Motor neuron (in vitro differentiated cells): ENCODE measurements at regions not wholly inside any gene's neighbourhood (a gene's known extent, or its start where the extent isn't known, plus 50 kb on each side); places are given as distances from the start of the nearest gene placed in this dataset.
A peak's percentile ranks its signal among the peaks of the same experiment; 100 is the strongest.
"Not testable (repeated sequence)": the region's sequence is repeated elsewhere in the genome, so short reads cannot be mapped to it uniquely, and the experiment has no call there.

Experiments used
- ATAC-seq, 8 experiments: fragments of 200-7000 bp; cut with Tn5 transposase; replicated peaks in 6 of 8; 2 replicates each; pipeline ENCODE4 v1.8.0; 2021; ENCODE audit warnings: mild to moderate bottlenecking in 8 of 8, moderate library complexity in 8 of 8
- H3K27ac ChIP-seq, 2 donors: fragments of 250-450 bp; sonication (Bioruptor Pico); 2 replicates each; pipeline ENCODE4 v1.9.0; 2021; ENCODE audit warnings: antibody characterized with exemption in 2 of 2, mild to moderate bottlenecking in 2 of 2, moderate library complexity in 1 of 2
- H3K4me1 ChIP-seq, 2 donors: fragments of 250-450 bp; sonication (Bioruptor Pico); replicated peaks in 1 of 2; 2 replicates each; pipeline ENCODE4 v1.6.1; 2021; ENCODE audit warnings: antibody characterized with exemption in 2 of 2, mild to moderate bottlenecking in 2 of 2, moderate library complexity in 1 of 2
- H3K4me3 ChIP-seq, 5 donors: fragments of 250-450 bp; sonication (Bioruptor Pico); 2 replicates each; pipeline ENCODE4 v1.9.0; 2021; ENCODE audit warnings: antibody characterized with exemption in 5 of 5, mild to moderate bottlenecking in 5 of 5, moderate library complexity in 4 of 5
- WGBS, 10 experiments: fragments of 450-650 bp; shearing (Covaris generic); methylation state at CpG; one replicate each; pipeline ENCODE4 v1.0.0; 2022; 5-methylcytosine and 5-hydroxymethylcytosine counted together
- in situ Hi-C, 9 experiments: fragments of 400-800 bp; cut with MboI; loops; one replicate each; pipeline ENCODE4 v1.15.0; 2021; ENCODE audit warnings: low sequenced_read_pairs in 9 of 9, low pct_unique_long_range_greater_than_20kb in 2 of 9; ENCODE audit not compliant: unreplicated experiment in 9 of 9

DNA sequence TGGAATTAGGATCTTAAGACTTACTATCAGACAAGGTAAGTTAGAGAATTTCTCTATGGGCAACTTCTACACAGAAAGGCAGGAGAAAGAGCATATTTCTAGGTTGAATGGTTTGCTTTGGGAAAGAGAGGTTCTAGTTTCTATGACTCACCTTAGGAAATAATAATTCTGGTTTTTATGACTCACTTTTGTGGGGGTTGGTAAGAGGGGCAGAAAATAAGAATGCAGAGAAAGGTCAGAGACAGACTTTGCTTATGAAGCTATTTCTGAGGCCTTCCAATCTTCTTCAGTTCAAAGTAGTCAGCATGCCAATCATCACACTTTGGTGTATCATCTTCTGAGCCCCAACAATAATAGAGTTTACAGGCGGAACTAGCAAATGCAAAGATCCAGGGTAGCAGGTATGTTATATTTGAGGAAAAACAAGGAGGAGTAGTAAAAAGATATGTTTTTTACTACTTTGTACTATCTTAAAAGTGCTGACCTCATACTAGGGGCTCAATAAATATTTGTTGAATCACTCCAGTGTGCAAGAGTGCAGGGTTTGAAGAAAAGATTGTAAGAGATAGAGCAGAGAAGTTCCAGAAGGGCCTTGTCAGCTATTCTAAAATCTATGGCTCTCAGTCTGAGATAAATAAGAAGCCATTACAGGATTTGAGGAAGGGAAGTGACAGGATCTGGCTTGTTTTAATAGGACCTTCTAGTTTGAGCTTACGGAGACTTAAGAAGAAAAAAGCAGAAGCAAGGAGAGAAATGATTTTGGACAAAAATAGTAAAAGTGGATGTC lies 56.7 kb upstream of the LRFN5 start:
- in situ Hi-C loops = no loop called here
- WGBS, 10 experiments = 26 to 100% (median 88%) methylated on average over 1 to 2 of the region's 2 CpGs
- Histone ChIP-seq H3K4me3 (no peak overlapping the region), H3K27ac (no peak overlapping the region), H3K4me1 (no peaks in the 10 kb centered on the region)
- no peak for ATAC-seq

- ATAC-seq = peak in 2 of 8 experiments; percentile 25 to 41
- in situ Hi-C loops = no loop called here
- 11 to 100% (median 91%) methylated on average over 1 to 2 of the region's 2 CpGs for WGBS, 10 experiments
- Histone ChIP-seq H3K4me3 (no peak overlapping the region), H3K4me1 (no peaks in the 10 kb centered on the region), H3K27ac (no peak overlapping the region)
Measured at GRCh38 chr14:41549282-41549681, 57.4 kb upstream of the LRFN5 start.

DNA sequence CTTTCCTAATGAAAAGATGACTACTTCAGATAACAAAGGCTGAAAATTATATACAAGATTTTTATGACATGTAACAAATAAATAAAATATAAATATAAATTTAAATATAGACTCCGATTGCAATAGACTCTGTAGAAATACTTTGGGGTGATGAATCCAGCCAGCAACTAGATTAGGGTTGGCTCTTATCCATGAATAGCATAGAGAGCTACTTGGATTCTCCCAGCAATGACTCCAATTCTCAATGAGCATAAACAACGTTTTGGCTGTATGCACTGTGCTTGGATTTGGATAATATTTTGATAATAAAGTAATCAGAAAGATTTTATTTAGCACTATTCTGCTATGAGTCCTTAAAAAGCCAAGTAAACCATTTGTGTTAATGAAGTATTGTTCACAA lies 58.0 kb upstream of the LRFN5 start:
- no peak overlapping the region for H3K27ac ChIP-seq
- no peak overlapping the region for H3K4me3 ChIP-seq
- no peaks in the 10 kb centered on the region for H3K4me1 ChIP-seq
- in situ Hi-C loops = no loop called here
- 13 to 90% (median 71%) methylated on average over 1 to 2 of the region's 2 CpGs; no CpG with 5 or more reads in 1 of the 10 experiments for WGBS, 10 experiments
- no peak for ATAC-seq

GRCh38 chr14:41541333-41541732 lies 65.3 kb upstream of the LRFN5 start:
- no peak for ATAC-seq
- no peak overlapping the region for H3K27ac ChIP-seq
- WGBS, 10 experiments = 0 to 100% (median 98%) methylated on average over 1 to 2 of the region's 3 CpGs; no CpG with 5 or more reads in 2 of the 10 experiments
- in situ Hi-C loops = no loop called here
- no peak overlapping the region for H3K4me3 ChIP-seq
- no peaks in the 10 kb centered on the region for H3K4me1 ChIP-seq

DNA sequence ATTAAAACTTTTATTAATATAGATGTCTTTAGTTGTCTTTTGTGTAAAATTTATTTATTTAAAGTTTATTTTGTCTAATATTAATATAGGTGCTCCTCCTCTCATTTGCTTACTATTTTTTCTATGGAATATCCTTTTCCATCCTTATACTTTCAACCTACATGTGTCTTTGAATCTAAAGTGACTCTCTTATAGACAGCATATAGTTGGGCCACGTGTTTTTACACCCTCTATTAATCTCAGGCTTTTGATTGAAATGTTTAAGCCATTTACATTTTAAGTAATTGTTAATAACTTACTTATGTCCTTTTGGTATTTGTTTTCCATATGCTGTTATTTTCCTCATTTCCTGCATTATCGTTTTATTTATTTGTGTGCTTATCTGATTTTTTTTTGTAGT lies 74.4 kb upstream of the LRFN5 start:
- ATAC-seq = no peak
- 3 to 100% (median 73%) methylated on average over 1 to 2 of the region's 2 CpGs for WGBS, 10 experiments
- in situ Hi-C loops = no loop called here
- no peak overlapping the region for H3K4me3 ChIP-seq
- no peak overlapping the region for H3K27ac ChIP-seq
- no peaks in the 10 kb centered on the region for H3K4me1 ChIP-seq

DNA sequence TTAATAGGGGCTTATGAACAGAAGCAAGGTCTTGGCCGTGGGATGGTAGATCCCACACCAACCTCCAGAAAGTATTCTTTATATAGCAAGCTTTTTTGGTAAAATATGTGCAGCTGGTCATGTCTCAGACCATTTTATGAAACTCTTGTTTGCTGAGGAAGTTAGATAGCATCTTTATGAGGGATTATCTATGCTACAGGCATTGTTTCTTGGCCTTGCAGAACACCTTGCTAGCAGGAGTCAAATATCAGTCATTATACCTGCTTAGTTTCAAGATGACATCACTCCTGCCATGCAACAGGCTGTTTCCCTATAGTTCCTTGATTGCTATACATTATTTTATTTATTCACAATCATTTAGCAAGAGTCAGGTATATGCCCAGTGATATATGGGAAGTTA lies 84.8 kb upstream of the LRFN5 start:
- H3K4me3 ChIP-seq = no peak overlapping the region
- in situ Hi-C loops = no loop called here
- WGBS, 10 experiments = 0% methylated on average over 1 of the region's 1 CpG; no CpG with 5 or more reads in 7 of the 10 experiments

GRCh38 chr14:41518030-41518429 lies 88.6 kb upstream of the LRFN5 start:
- ATAC-seq, H3K4me1 ChIP-seq, H3K4me3 ChIP-seq, H3K27ac ChIP-seq, in situ Hi-C loops: not testable (repeated sequence)
- WGBS, 10 experiments = no CpG with 5 or more reads among the region's 11 CpGs

More for the DNA sequence above, 84.8 kb upstream of the LRFN5 start:
- Histone ChIP-seq H3K27ac (no peak overlapping the region), H3K4me1 (peaks cover 0 to 2% of the 10 kb centered on the region in 2 donors)
- ATAC-seq = no peak

DNA sequence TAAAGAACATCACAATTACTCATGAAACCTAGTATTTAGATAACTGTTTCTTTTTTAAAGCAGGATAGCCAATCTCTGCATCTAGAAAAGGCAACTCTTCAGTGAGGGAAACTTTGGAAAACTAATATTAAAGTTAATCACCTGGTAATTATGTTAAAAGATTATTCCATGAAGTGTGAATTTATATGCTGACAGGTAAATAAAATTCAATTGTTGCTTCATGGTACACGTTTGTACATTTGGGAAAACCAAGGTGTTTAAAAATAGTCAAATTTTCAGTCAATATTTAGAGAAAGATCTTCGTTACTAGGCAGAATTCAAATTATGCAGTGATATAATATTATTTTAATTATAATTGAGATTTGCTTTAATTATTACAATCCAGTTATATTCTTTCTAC lies 100.1 kb upstream of the LRFN5 start:
- in situ Hi-C loops = no loop called here
- Histone ChIP-seq H3K4me1 (no peaks in the 10 kb centered on the region), H3K4me3 (no peak overlapping the region), H3K27ac (no peak overlapping the region)
- no peak for ATAC-seq
- WGBS, 10 experiments = 0 to 100% (median 62%) methylated on average over 1 to 2 of the region's 2 CpGs; no CpG with 5 or more reads in 2 of the 10 experiments

DNA sequence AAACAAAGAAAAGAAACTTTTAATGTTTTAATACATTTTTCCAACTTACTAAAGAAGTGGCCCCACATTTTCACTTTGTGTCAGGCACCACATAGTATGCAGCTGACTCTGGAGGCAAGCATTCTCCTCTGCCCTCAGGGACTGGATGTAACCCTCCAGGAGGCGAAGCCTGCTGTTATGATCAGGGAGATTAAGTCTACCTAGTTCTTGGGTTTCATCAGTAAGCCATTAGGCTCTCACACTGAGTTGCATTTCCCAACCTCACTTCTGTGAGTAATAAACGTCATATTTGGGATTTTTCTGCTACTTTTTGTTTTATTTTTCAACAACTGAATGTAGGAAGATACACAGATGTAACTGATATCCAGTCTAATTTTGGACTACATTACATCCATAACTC lies 101.2 kb upstream of the LRFN5 start:
- WGBS, 10 experiments = 0 to 100% (median 66%) methylated on average over 1 to 2 of the region's 2 CpGs; no CpG with 5 or more reads in 2 of the 10 experiments
- Histone ChIP-seq H3K27ac (no peak overlapping the region), H3K4me3 (no peak overlapping the region), H3K4me1 (no peaks in the 10 kb centered on the region)
- no peak for ATAC-seq
- in situ Hi-C loops = no loop called here

- in situ Hi-C loops = no loop called here
- WGBS, 10 experiments = 21 to 100% (median 94%) methylated on average over 2 of the region's 2 CpGs; no CpG with 5 or more reads in 1 of the 10 experiments
- Histone ChIP-seq H3K27ac (no peak overlapping the region), H3K4me1 (no peaks in the 10 kb centered on the region), H3K4me3 (no peak overlapping the region)
- ATAC-seq = no peak
Measured at GRCh38 chr14:41498959-41499358, 107.7 kb upstream of the LRFN5 start.

DNA sequence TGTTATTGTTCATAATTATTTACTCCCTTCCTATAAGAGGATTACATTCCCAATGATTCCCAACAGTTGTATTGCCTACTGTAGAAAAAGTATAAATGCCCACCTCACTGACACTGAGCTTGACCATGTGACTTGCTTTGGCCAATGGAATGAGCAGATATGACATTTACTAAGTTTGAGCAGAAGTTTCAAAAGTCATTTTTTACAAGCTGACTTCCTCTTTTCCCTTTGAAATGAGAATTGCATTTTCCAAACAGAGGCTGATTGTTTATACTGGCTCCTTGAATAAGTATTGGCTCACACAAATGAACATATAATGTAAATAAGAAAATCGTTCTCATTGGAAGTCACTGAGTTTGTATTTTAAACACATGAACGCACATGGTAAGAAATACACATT lies 116.4 kb upstream of the LRFN5 start:
- no peak for ATAC-seq
- H3K4me1 ChIP-seq = no peaks in the 10 kb centered on the region
- H3K27ac ChIP-seq = no peak overlapping the region
- in situ Hi-C loops = no loop called here
- no peak overlapping the region for H3K4me3 ChIP-seq
- 0 to 100% (median 87%) methylated on average over 2 of the region's 2 CpGs; no CpG with 5 or more reads in 1 of the 10 experiments for WGBS, 10 experiments

DNA sequence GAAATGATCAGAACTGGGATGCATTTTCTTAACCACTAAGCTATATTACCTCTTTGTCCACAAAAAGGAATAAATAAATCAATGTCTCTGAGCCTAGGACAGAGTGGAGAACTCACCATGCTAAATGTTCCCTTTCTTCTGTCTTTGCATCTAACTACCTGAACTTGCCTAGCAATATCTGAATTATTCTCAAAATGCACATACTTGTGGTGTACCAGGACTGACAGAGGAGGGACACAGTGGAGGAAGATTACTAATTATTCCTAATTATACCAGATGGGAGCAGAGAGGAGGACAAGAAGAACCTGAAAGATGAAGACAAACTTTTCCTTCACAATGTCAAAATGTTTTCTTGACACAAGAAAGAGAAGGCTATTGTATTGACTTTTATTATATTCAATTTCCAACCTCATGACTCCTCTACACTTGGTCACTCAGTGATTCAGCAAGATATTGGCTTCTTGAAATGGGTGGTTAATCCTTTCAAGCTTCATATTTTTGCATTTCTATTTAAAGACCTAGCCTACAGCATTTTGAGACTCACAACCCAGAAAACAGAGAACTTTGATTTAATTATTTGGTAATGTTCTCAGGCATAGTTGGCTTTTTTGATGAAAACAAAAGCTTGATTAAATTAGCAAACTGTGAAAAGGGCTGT lies 117.2 kb upstream of the LRFN5 start:
- Histone ChIP-seq H3K4me1 (no peaks in the 10 kb centered on the region), H3K27ac (no peak overlapping the region), H3K4me3 (no peak overlapping the region)
- in situ Hi-C loops = no loop called here
- ATAC-seq = peak in 2 of 8 experiments; percentile 92 to 93

DNA sequence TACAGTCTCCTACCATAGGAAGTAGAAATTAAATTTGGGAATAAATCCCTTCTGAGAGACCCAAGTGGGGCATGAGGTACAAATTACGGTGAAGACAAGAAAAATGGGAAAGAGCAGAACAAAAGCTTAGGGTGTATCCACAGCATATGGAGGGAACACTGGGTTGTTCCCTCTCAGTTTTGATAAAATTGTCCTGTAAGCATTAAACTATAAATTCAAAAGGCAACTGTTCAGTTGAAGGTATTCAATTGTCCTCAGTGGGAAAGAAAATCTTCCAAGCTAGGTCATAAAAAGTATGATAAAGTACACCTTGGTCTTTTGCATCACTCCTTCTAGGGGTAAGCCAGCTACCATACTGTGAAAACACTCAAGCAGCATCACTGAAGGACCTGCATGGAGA lies 118.3 kb upstream of the LRFN5 start:
- H3K27ac ChIP-seq = no peak overlapping the region
- H3K4me1 ChIP-seq = no peaks in the 10 kb centered on the region
- 25 to 100% (median 86%) methylated on average over 1 of the region's 1 CpG; no CpG with 5 or more reads in 3 of the 10 experiments for WGBS, 10 experiments
- no peak for ATAC-seq
- in situ Hi-C loops = no loop called here
- H3K4me3 ChIP-seq = no peak overlapping the region

DNA sequence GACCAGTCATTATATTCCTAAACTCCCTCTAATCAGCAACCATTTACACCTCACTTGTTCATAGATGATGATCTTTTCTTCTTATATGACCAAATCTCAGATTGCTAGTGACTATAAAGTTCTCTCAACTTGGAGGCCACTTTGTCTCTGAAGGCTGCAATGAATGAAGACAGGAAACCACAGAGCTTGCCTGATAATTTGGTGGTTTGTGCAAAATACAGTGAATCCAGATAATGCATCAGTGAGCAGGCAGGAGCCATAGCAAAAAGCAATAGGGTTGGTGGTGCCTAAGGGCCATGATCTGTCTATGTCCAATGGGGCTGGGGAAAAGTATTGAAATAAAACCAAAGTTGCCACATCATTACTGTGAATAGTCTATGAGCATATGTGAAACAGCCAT lies 123.8 kb upstream of the LRFN5 start:
- Histone ChIP-seq H3K4me3 (no peak overlapping the region), H3K27ac (no peak overlapping the region), H3K4me1 (no peaks in the 10 kb centered on the region)
- no peak for ATAC-seq
- in situ Hi-C loops = no loop called here
